AG04450 (cell line): ENCODE measurements at regions not wholly inside any gene's neighbourhood (a gene's known extent, or its start where the extent isn't known, plus 50 kb on each side); places are given as distances from the start of the nearest gene placed in this dataset.

ENCODE experiments used
- CTCF ChIA-PET: fragments of 300-600, 350-600 bp; formaldehyde crosslinking; extraction: SDS; loops from one replicate; lab custom pipeline; 2022; ENCODE audit warnings: antibody characterized with exemption, inconsistent platforms; lab: Charles Lee
- POLR2A ChIA-PET: fragments of 350-600 bp; formaldehyde crosslinking; extraction: SDS; loops from one replicate; lab custom pipeline; 2021; ENCODE audit warnings: antibody characterized with exemption, inconsistent platforms; lab: Yijun Ruan, JAX
- DNase-seq: peaks from one replicate; pipeline ENCODE4 v3.0.0-alpha.2; 2011; ENCODE audit warnings: low read depth, low spot score
- H3K27ac ChIP-seq: one replicate; pipeline ENCODE4 v1.5.1; 2012; ENCODE audit warnings: low read depth, low read length, control low read depth
- H3K27me3 ChIP-seq: one replicate; pipeline ENCODE4 v1.6.0; 2012; ENCODE audit warnings: low read length; ENCODE audit not compliant: control insufficient read depth, insufficient read depth
- H3K4me3 ChIP-seq: 2 replicates; pipeline ENCODE4 v1.5.1; 2011; ENCODE audit warnings: mild to moderate bottlenecking, low read depth, low read length, control low read depth
- H3K9me3 ChIP-seq: 2 replicates; pipeline ENCODE4 v1.5.1; 2012; ENCODE audit warnings: low read length; ENCODE audit not compliant: control insufficient read depth, insufficient read depth
- TF ChIP-seq, protein P1 (sequence below): IDR thresholded peaks from 2 replicates; pipeline ENCODE4 v1.5.1; 2011; ENCODE audit warnings: low read depth, low read length, control low read depth, inconsistent platforms

DNA sequence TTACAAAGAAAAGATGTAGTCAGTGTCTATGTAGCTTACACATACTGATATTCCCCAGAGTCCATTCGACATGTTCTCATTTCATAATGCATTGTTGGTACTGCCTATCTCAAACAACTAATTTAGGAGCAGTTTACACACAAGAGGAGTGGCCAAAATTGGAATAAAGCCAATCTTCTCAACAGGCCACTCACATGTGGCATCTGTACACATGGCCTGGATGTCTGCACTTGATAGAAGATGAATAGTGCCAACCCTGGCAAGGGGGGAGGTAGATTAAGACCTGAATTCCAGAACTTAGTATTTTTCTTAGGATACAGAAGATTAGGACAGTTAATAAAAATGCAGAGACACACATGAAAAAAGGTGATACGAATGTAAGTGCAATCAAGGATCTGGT is 125.3 kb upstream of the STARD3NL start:
- ChIA-PET POLR2A (no interaction called here), CTCF (no interaction called here)
- Histone ChIP-seq H3K4me3 (no peak overlapping the region), H3K27me3 (no peaks in the 10 kb centered on the region), H3K27ac (no peak overlapping the region), H3K9me3 (peaks cover 27% of the 10 kb centered on the region)
- TF ChIP-seq, protein P1, sequence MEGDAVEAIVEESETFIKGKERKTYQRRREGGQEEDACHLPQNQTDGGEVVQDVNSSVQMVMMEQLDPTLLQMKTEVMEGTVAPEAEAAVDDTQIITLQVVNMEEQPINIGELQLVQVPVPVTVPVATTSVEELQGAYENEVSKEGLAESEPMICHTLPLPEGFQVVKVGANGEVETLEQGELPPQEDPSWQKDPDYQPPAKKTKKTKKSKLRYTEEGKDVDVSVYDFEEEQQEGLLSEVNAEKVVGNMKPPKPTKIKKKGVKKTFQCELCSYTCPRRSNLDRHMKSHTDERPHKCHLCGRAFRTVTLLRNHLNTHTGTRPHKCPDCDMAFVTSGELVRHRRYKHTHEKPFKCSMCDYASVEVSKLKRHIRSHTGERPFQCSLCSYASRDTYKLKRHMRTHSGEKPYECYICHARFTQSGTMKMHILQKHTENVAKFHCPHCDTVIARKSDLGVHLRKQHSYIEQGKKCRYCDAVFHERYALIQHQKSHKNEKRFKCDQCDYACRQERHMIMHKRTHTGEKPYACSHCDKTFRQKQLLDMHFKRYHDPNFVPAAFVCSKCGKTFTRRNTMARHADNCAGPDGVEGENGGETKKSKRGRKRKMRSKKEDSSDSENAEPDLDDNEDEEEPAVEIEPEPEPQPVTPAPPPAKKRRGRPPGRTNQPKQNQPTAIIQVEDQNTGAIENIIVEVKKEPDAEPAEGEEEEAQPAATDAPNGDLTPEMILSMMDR = no peak
- no peak for DNase-seq

DNA sequence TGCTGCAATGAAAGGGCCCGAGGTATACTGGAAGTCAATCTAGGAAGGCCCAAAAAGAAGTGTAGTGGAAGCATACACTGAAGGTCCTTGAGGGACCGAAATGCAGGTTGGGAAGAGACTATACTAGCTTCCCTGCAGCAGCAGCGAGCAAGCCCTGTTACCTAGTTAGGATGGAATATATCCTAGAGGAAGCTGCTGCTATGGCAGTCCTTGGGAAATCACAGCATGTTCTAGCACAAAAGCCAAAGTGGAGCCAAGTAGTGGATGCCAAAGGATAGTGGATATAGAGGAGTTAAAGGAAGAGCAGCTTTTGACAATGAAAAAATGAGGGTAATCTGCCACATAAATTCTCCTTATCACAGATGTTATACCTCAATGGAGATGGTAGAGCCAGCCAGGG is 123.8 kb upstream of the STARD3NL start:
- no peak for DNase-seq
- ChIA-PET POLR2A (no interaction called here), CTCF (interaction anchor here (0.5 kb wide), 1 partner anchor 853 kb away, joined by 3 read pairs; no protein-coding TSS in a partner anchor)
- TF ChIP-seq, protein P1 = no peak
- Histone ChIP-seq H3K4me3 (no peak overlapping the region), H3K27ac (no peak overlapping the region), H3K9me3 (peaks cover 27% of the 10 kb centered on the region), H3K27me3 (no peaks in the 10 kb centered on the region)

DNA sequence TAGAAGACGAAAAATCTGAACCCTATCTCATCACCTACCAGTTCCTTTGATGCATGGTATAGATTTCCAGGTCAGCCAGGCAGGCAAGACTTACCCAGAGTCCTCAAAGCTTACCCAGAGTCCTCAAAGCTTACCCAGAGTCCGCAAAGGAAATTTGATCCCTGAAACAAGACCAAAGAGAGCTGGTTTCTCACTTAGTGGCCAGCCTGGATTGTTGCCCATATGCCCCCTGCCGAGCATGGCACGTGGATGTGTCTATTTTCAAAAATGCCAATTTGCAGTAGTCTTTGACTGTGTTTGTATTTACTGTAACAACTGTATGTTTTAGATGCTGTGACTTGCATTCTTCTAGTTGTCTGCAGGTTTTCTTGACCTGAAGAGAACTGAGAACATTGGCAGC is 120.2 kb upstream of the STARD3NL start:
- no peak for DNase-seq
- Histone ChIP-seq H3K27ac (no peak overlapping the region), H3K27me3 (no peaks in the 10 kb centered on the region), H3K4me3 (no peak overlapping the region), H3K9me3 (no peaks in the 10 kb centered on the region)
- POLR2A ChIA-PET = no interaction called here
- TF ChIP-seq, protein P1 = no peak
- CTCF ChIA-PET = no interaction called here

DNA sequence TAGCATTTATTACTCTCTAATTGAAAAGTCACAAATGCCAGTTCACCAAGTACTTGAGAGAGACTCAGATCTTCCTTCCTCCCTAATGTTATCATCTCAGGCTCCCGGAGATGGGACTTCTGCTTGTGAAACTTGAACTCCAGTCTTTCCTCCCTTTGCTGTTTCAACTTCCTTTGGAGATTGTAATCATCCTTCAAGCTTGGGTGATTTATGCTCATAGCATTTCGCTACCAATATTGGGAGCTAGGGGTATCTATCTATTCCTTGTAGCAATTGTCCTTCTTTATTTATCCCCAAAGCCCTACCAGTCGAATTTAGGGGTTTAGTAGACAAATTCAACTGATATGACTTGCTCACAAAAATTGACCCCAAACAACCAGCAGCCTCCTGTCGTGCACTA is 117.9 kb upstream of the STARD3NL start:
- Histone ChIP-seq H3K27ac (no peak overlapping the region), H3K27me3 (no peaks in the 10 kb centered on the region), H3K4me3 (no peak overlapping the region), H3K9me3 (no peaks in the 10 kb centered on the region; the same call in 1 of the 2 replicates)
- CTCF ChIA-PET = no interaction called here
- POLR2A ChIA-PET = no interaction called here
- DNase-seq = no peak
- TF ChIP-seq, protein P1 = no peak

DNA sequence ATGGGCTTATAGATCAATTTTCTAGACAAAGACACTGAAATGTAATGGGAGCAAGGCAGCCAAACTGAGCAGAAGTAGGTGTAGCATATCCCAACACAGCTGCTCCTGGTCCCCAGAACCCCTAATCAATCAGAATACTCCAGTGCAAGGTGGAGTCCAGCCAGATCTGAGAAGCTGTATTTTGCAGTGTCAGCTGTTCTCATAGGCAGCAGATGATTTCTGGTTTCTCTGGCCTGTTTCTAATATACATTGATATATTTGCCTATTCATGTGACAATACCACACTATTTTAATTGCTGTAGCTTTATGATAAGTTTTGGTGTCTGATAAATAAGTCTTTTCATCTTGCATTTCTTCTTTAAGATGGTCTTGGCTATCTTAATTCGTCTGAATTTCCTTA is 117.4 kb upstream of the STARD3NL start:
- TF ChIP-seq, protein P1 = no peak
- Histone ChIP-seq H3K27me3 (no peaks in the 10 kb centered on the region), H3K4me3 (no peak overlapping the region), H3K27ac (no peak overlapping the region), H3K9me3 (no peaks in the 10 kb centered on the region; the same call in 1 of the 2 replicates)
- POLR2A ChIA-PET = no interaction called here
- no peak for DNase-seq
- CTCF ChIA-PET = no interaction called here
